Keratinocyte (primary cell): ENCODE measurements at regions not wholly inside any gene's neighbourhood (a gene's known extent, or its start where the extent isn't known, plus 50 kb on each side); places are given as distances from the start of the nearest gene placed in this dataset.

Source experiments
- DNase-seq: peaks from one replicate; pipeline ENCODE4 v3.0.0-alpha.2; 2011; ENCODE audit warnings: low read depth, missing footprints, low spot score
- FAIRE-seq: peaks from 2 replicates; lab custom pipeline; 2011; peaks lifted over from hg19 to GRCh38; lab: Jason Lieb, UNC
- H2AFZ ChIP-seq: 2 replicates; pipeline ENCODE4 v1.6.0; 2012; ENCODE audit warnings: low read length, control low read depth, inconsistent platforms; ENCODE audit not compliant: control insufficient read depth
- H3K27ac ChIP-seq: 2 replicates; pipeline ENCODE4 v1.5.1; 2011; ENCODE audit warnings: low read length; ENCODE audit not compliant: control insufficient read depth, insufficient read depth
- H3K27me3 ChIP-seq: 3 replicates; pipeline ENCODE4 v1.6.0; 2011; ENCODE audit warnings: low read length; ENCODE audit not compliant: control insufficient read depth, insufficient read depth; ENCODE audit errors: extremely low read depth
- H3K36me3 ChIP-seq, 2 experiments: 2 replicates in 1 of 2; 3 replicates in 1 of 2; pipeline ENCODE4 v1.5.1; 2011; ENCODE audit warnings: low read length in 2 of 2, mild to moderate bottlenecking in 1 of 2; ENCODE audit not compliant: control insufficient read depth in 2 of 2, insufficient read depth in 2 of 2; ENCODE audit errors: extremely low read depth in 1 of 2
- H3K4me1 ChIP-seq: 3 replicates; pipeline ENCODE4 v1.5.1; 2011; ENCODE audit warnings: low read length; ENCODE audit not compliant: control insufficient read depth, insufficient read depth; ENCODE audit errors: extremely low read depth
- H3K4me2 ChIP-seq: 3 replicates; pipeline ENCODE4 v1.6.0; 2011; ENCODE audit warnings: low read depth, low read length; ENCODE audit not compliant: control insufficient read depth, insufficient read depth; ENCODE audit errors: extremely low read depth
- H3K4me3 ChIP-seq, 3 experiments: fragments of 200-600 bp in 1 of 3; sonication (generic) in 1 of 3; 2 replicates in 2 of 3; 3 replicates in 1 of 3; pipeline ENCODE4 v1.5.1; 2011 to 2016; ENCODE audit warnings: low read length in 3 of 3, mild to moderate bottlenecking in 3 of 3, control low read depth in 2 of 3, inconsistent platforms in 1 of 3, low read depth in 1 of 3, mixed read lengths in 1 of 3, mixed run types in 1 of 3, moderate library complexity in 1 of 3; ENCODE audit not compliant: control insufficient read depth in 2 of 3, insufficient read depth in 2 of 3; ENCODE audit errors: extremely low read depth in 1 of 3
- H3K79me2 ChIP-seq: 2 replicates; pipeline ENCODE4 v1.6.0; 2012; ENCODE audit warnings: low read length; ENCODE audit not compliant: control insufficient read depth, insufficient read depth
- H3K9ac ChIP-seq: 3 replicates; pipeline ENCODE4 v1.6.0; 2011; ENCODE audit warnings: low read length; ENCODE audit not compliant: control insufficient read depth, insufficient read depth; ENCODE audit errors: extremely low read depth
- H3K9me1 ChIP-seq: 3 replicates; pipeline ENCODE4 v1.6.0; 2011; ENCODE audit warnings: low read length; ENCODE audit not compliant: control insufficient read depth, insufficient read depth; ENCODE audit errors: extremely low read depth
- H3K9me3 ChIP-seq: 2 replicates; pipeline ENCODE4 v1.5.1; 2012; ENCODE audit warnings: low read depth, low read length; ENCODE audit not compliant: control insufficient read depth
- H4K20me1 ChIP-seq: 3 replicates; pipeline ENCODE4 v1.6.0; 2011; ENCODE audit warnings: low read length; ENCODE audit not compliant: control insufficient read depth, insufficient read depth; ENCODE audit errors: extremely low read depth
- EZH2 ChIP-seq: IDR thresholded peaks from one replicate; pipeline ENCODE4 v1.6.1; 2012; ENCODE audit warnings: inconsistent platforms, mild to moderate bottlenecking, low read length, moderate library complexity
- dilution Hi-C: fragments of 300-500 bp; cut with MboI; formaldehyde crosslinking; loops from one replicate; pipeline ENCODE4 v1.7.0; 2020; ENCODE audit warnings: low sequenced_read_pairs; ENCODE audit not compliant: extremely low pct_ligation_motif_present
- TF ChIP-seq, protein P1 (sequence below), 3 experiments: IDR thresholded peaks in 1 of 3; conservative IDR thresholded peaks in 1 of 3; optimal IDR thresholded peaks in 1 of 3; 2 replicates in 2 of 3; 3 replicates in 1 of 3; pipeline versions ENCODE3 to v1.5.1; 2011; ENCODE audit warnings: low read length in 3 of 3, mild to moderate bottlenecking in 3 of 3, moderate library complexity in 2 of 3, control low read depth in 1 of 3, inconsistent platforms in 1 of 3; ENCODE audit not compliant: insufficient read depth in 2 of 3; ENCODE audit errors: extremely low read depth in 1 of 3

DNA sequence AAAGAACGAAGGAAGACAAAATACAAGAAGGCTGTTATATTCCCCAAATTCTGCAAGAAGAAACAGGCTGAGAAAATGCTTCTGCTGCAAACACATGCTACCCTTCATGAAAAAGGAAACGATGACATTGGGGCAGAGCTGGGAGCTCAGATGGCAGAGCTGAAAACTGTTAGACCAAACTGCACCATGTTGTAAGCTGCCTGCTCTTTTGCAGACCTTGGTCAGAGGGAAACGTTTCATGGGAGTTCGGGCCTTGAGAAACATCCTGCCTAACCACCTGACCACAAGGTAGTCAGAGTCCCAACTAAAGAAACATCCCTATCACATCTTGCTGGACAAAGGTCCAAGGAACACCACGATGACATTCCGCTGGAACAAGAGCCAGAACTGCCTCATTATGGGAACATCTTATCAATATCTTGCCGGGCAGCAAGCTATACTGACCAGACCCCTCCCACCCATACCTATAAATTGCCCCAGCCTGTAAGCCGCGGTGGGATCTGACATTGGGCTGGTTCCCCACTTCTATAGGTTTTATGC is 110.7 kb upstream of the CTSC start:
- Histone ChIP-seq H4K20me1 (no peaks in the 10 kb centered on the region), H3K27ac (no peak overlapping the region), H3K27me3 (no peaks in the 10 kb centered on the region), H3K36me3 (no peaks in the 10 kb centered on the region), H3K79me2 (no peaks in the 10 kb centered on the region), H3K4me1 (no peaks in the 10 kb centered on the region), H3K9me1 (no peaks in the 10 kb centered on the region), H2AFZ (no peak overlapping the region), H3K9me3 (no peaks in the 10 kb centered on the region), H3K9ac (no peak overlapping the region), H3K4me2 (no peak overlapping the region), H3K4me3 (no peak overlapping the region)
- dilution Hi-C loops: no loop called here
- FAIRE-seq (no peak), DNase-seq (no peak)
- TF ChIP-seq, protein P1, sequence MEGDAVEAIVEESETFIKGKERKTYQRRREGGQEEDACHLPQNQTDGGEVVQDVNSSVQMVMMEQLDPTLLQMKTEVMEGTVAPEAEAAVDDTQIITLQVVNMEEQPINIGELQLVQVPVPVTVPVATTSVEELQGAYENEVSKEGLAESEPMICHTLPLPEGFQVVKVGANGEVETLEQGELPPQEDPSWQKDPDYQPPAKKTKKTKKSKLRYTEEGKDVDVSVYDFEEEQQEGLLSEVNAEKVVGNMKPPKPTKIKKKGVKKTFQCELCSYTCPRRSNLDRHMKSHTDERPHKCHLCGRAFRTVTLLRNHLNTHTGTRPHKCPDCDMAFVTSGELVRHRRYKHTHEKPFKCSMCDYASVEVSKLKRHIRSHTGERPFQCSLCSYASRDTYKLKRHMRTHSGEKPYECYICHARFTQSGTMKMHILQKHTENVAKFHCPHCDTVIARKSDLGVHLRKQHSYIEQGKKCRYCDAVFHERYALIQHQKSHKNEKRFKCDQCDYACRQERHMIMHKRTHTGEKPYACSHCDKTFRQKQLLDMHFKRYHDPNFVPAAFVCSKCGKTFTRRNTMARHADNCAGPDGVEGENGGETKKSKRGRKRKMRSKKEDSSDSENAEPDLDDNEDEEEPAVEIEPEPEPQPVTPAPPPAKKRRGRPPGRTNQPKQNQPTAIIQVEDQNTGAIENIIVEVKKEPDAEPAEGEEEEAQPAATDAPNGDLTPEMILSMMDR (optimal IDR thresholded peaks at IDR 0.05 in 1 of 3, IDR thresholded peaks at IDR 0.05 in 1 of 3, conservative IDR thresholded peaks at IDR 0.05 in 1 of 3; ENCODE audit: extremely low read depth in 1 of 3, insufficient read depth in 2 of 3, low read length in 3 of 3): no peak
- no peak for TF ChIP-seq EZH2

DNA sequence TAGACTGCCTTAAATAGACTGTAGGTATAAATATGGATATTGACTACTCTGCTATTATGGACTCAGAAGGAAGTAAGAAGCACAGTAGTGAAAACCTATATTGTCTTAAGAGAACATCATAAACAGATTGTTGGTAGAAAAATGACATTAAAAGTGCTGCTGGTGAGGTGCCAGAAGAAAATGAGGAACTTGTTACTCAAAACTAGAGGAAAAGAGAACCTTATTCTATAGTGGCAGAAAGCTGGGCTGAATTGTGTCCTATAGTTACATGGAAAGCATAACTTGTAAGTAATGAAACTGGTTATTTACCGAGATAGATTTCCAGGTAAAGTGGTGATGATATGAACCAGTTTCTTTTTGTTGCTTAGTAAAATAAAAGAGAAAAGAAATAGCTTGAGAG is 109.7 kb upstream of the CTSC start:
- Histone ChIP-seq H3K4me1 (no peaks in the 10 kb centered on the region), H3K27me3 (no peaks in the 10 kb centered on the region), H3K4me3 (no peak overlapping the region), H3K27ac (no peak overlapping the region), H3K9ac (no peak overlapping the region), H3K4me2 (no peak overlapping the region), H2AFZ (no peak overlapping the region), H3K36me3 (no peaks in the 10 kb centered on the region), H3K79me2 (no peaks in the 10 kb centered on the region), H3K9me1 (no peaks in the 10 kb centered on the region), H4K20me1 (no peaks in the 10 kb centered on the region), H3K9me3 (no peaks in the 10 kb centered on the region)
- DNase-seq: no peak
- TF ChIP-seq, protein P1 (optimal IDR thresholded peaks at IDR 0.05 in 1 of 3, IDR thresholded peaks at IDR 0.05 in 1 of 3, conservative IDR thresholded peaks at IDR 0.05 in 1 of 3; ENCODE audit: extremely low read depth in 1 of 3, insufficient read depth in 2 of 3, low read length in 3 of 3): no peak
- no peak for TF ChIP-seq EZH2
- dilution Hi-C loops: no loop called here
- FAIRE-seq: no peak
